Neural cell (in vitro differentiated cells): ENCODE measurements at regions not wholly inside any gene's neighbourhood (a gene's known extent, or its start where the extent isn't known, plus 50 kb on each side); places are given as distances from the start of the nearest gene placed in this dataset.

Source experiments
- H2AFZ ChIP-seq: fragments of 200-600, 300-800 bp; sonication (generic), shearing (Covaris generic); 2 replicates; pipeline ENCODE4 v1.6.0; 2014; ENCODE audit warnings: low read depth, mild to moderate bottlenecking, antibody characterized with exemption, low read length, moderate library complexity
- H3F3A ChIP-seq: fragments of 200-600 bp; shearing (Covaris generic); 2 replicates; pipeline ENCODE4 v1.6.1; 2016; ENCODE audit warnings: mild to moderate bottlenecking, moderate library complexity, mixed read lengths, antibody characterized with exemption, low read length; ENCODE audit not compliant: insufficient read depth, poor library complexity, severe bottlenecking
- H3K27ac ChIP-seq: fragments of 200-600, 300-800 bp; sonication (generic), shearing (Covaris generic); 2 replicates; pipeline ENCODE4 v1.5.1; 2014; ENCODE audit warnings: mild to moderate bottlenecking, low read length, moderate library complexity
- H3K27me3 ChIP-seq: fragments of 300-800, 200-600 bp; sonication (generic), shearing (Covaris generic); 2 replicates; pipeline ENCODE4 v1.6.0; 2014; ENCODE audit warnings: mild to moderate bottlenecking, low read depth, low read length, moderate library complexity; ENCODE audit not compliant: insufficient read depth
- H3K36me3 ChIP-seq: fragments of 300-800, 200-600 bp; sonication (generic), shearing (Covaris generic); 2 replicates; pipeline ENCODE4 v1.5.1; 2014; ENCODE audit warnings: mild to moderate bottlenecking, antibody characterized with exemption, low read length, moderate library complexity; ENCODE audit not compliant: insufficient read depth
- H3K4me2 ChIP-seq: fragments of 300-800, 200-600 bp; sonication (generic), shearing (Covaris generic); 2 replicates; pipeline ENCODE4 v1.6.0; 2014; ENCODE audit warnings: mild to moderate bottlenecking, low read length
- H3K4me3 ChIP-seq: fragments of 300-800, 200-600 bp; sonication (generic), shearing (Covaris generic); 2 replicates; pipeline ENCODE4 v1.5.1; 2014; ENCODE audit warnings: mild to moderate bottlenecking, low read length, moderate library complexity
- H3K79me2 ChIP-seq: fragments of 200-600 bp; shearing (Covaris generic); replicated peaks from 2 replicates; pipeline ENCODE4 v1.6.0; 2014; ENCODE audit warnings: mild to moderate bottlenecking, low read length, moderate library complexity; ENCODE audit not compliant: insufficient read depth
- H3K9ac ChIP-seq: fragments of 300-800, 200-600 bp; sonication (generic), shearing (Covaris generic); 2 replicates; pipeline ENCODE4 v1.6.1; 2016; ENCODE audit warnings: mild to moderate bottlenecking, low read length, mixed read lengths
- H3K9me2 ChIP-seq: fragments of 200-600 bp; shearing (Covaris generic); 2 replicates; pipeline ENCODE4 v1.6.1; 2016; ENCODE audit warnings: mild to moderate bottlenecking, low read length, mixed read lengths; ENCODE audit not compliant: insufficient read depth
- H3K9me3 ChIP-seq: fragments of 200-600, 300-800 bp; sonication (generic), shearing (Covaris generic); 2 replicates; pipeline ENCODE4 v1.6.1; 2016; ENCODE audit warnings: mild to moderate bottlenecking, mixed run types, low read length, moderate library complexity, mixed read lengths
- H4K20me1 ChIP-seq: fragments of 200-600 bp; shearing (Covaris generic); 2 replicates; pipeline ENCODE4 v1.6.1; 2016; ENCODE audit warnings: mild to moderate bottlenecking, mixed run types; ENCODE audit not compliant: insufficient read depth
- CTCF ChIP-seq: fragments of 450-650 bp; IDR thresholded peaks from 2 replicates; pipeline ENCODE4 v1.5.1; 2014; ENCODE audit warnings: antibody characterized with exemption, mild to moderate bottlenecking, moderate library complexity; ENCODE audit not compliant: poor library complexity, severe bottlenecking
- EP300 ChIP-seq: fragments of 450-650 bp; conservative IDR thresholded peaks from 2 replicates; pipeline ENCODE4 v1.6.1; 2014; ENCODE audit warnings: antibody characterized with exemption, mild to moderate bottlenecking, moderate library complexity; ENCODE audit not compliant: poor library complexity, severe bottlenecking
- EZH2 ChIP-seq: fragments of 200-600, 300-800 bp; shearing (Covaris generic), sonication (generic); IDR thresholded peaks from 2 replicates; pipeline ENCODE4 v1.6.1; 2014; ENCODE audit warnings: antibody characterized with exemption, low read length, borderline replicate concordance, mild to moderate bottlenecking; ENCODE audit not compliant: insufficient read depth, poor library complexity, severe bottlenecking
- MXI1 ChIP-seq: fragments of 450-650 bp; conservative IDR thresholded peaks from 2 replicates; pipeline ENCODE4 v1.6.1; 2014; ENCODE audit warnings: antibody characterized with exemption, mild to moderate bottlenecking; ENCODE audit not compliant: poor library complexity, severe bottlenecking
- POLR2AphosphoS5 ChIP-seq: IDR thresholded peaks from 2 replicates; pipeline ENCODE4 v1.6.1; 2012
- RAD21 ChIP-seq: fragments of 450-650 bp; conservative IDR thresholded peaks from 2 replicates; pipeline ENCODE4 v1.6.1; 2014; ENCODE audit warnings: antibody characterized with exemption, mild to moderate bottlenecking, moderate library complexity
- SMC3 ChIP-seq: fragments of 450-650 bp; conservative IDR thresholded peaks from 2 replicates; pipeline ENCODE4 v1.6.1; 2014; ENCODE audit warnings: antibody characterized with exemption, mild to moderate bottlenecking, moderate library complexity; ENCODE audit not compliant: poor library complexity
- TAF1 ChIP-seq: IDR thresholded peaks from 2 replicates; pipeline ENCODE4 v1.6.1; 2012; ENCODE audit warnings: low read depth
- TF ChIP-seq, protein P1 (sequence below): IDR thresholded peaks from 2 replicates; pipeline ENCODE4 v1.6.1; 2012; ENCODE audit warnings: borderline replicate concordance

DNA sequence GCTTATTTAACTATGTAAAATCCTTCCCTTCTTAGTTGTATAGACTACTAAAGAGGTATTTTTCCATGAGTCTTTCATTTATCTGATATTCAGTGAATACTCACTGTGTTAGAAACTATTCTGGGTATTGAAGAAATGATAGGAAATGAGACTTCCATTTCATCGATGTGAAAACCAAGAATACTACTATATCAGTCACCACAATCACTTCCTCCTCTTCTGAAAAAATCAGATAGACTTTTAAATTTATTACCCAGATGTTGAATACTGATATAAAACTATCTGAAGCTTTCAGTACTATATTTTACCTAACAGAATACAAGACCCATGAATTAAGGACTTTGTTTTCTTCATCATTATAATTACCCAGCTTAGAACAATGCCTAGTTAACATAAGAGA, 1801.1 kb upstream of the CELF4 start:
- Histone ChIP-seq H3K36me3 (no peaks in the 10 kb centered on the region), H3K79me2 (no peaks in the 10 kb centered on the region), H3K9ac (no peak overlapping the region), H3K4me3 (no peak overlapping the region), H3K9me2 (no peaks in the 10 kb centered on the region), H3K27ac (no peak overlapping the region), H3K9me3 (no peaks in the 10 kb centered on the region), H4K20me1 (no peaks in the 10 kb centered on the region), H3K4me2 (no peak overlapping the region), H3F3A (no peaks in the 10 kb centered on the region), H2AFZ (no peak overlapping the region), H3K27me3 (no peaks in the 10 kb centered on the region)
- TF ChIP-seq EZH2 (no peak), RAD21 (no peak), CTCF (no peak), TAF1 (no peak), MXI1 (no peak), SMC3 (no peak), POLR2AphosphoS5 (no peak), EP300 (no peak)
- TF ChIP-seq, protein P1, sequence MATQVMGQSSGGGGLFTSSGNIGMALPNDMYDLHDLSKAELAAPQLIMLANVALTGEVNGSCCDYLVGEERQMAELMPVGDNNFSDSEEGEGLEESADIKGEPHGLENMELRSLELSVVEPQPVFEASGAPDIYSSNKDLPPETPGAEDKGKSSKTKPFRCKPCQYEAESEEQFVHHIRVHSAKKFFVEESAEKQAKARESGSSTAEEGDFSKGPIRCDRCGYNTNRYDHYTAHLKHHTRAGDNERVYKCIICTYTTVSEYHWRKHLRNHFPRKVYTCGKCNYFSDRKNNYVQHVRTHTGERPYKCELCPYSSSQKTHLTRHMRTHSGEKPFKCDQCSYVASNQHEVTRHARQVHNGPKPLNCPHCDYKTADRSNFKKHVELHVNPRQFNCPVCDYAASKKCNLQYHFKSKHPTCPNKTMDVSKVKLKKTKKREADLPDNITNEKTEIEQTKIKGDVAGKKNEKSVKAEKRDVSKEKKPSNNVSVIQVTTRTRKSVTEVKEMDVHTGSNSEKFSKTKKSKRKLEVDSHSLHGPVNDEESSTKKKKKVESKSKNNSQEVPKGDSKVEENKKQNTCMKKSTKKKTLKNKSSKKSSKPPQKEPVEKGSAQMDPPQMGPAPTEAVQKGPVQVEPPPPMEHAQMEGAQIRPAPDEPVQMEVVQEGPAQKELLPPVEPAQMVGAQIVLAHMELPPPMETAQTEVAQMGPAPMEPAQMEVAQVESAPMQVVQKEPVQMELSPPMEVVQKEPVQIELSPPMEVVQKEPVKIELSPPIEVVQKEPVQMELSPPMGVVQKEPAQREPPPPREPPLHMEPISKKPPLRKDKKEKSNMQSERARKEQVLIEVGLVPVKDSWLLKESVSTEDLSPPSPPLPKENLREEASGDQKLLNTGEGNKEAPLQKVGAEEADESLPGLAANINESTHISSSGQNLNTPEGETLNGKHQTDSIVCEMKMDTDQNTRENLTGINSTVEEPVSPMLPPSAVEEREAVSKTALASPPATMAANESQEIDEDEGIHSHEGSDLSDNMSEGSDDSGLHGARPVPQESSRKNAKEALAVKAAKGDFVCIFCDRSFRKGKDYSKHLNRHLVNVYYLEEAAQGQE = no peak

GRCh38 chr18:39365836-39366485, 1800.4 kb upstream of the CELF4 start:
- H3K27me3 ChIP-seq = no peaks in the 10 kb centered on the region
- H3K9ac ChIP-seq = no peak overlapping the region
- H3K79me2 ChIP-seq = no peaks in the 10 kb centered on the region
- no peaks in the 10 kb centered on the region for H3K9me3 ChIP-seq
- H3K9me2 ChIP-seq = no peaks in the 10 kb centered on the region
- no peak overlapping the region for H3K27ac ChIP-seq
- H4K20me1 ChIP-seq = no peaks in the 10 kb centered on the region
- TF ChIP-seq SMC3 = no peak
- no peak for TF ChIP-seq POLR2AphosphoS5
- TF ChIP-seq MXI1 = no peak
- TF ChIP-seq RAD21 = no peak
- TF ChIP-seq CTCF = no peak
- TF ChIP-seq EZH2 = no peak
- TF ChIP-seq, protein P1 = no peak
- no peak for TF ChIP-seq TAF1
- TF ChIP-seq EP300 = no peak
- no peaks in the 10 kb centered on the region for H3K36me3 ChIP-seq
- no peak overlapping the region for H2AFZ ChIP-seq
- H3K4me2 ChIP-seq = no peak overlapping the region
- H3K4me3 ChIP-seq = no peak overlapping the region
- no peaks in the 10 kb centered on the region for H3F3A ChIP-seq
